DMS 273 (cell line): ENCODE measurements at regions not wholly inside any gene's neighbourhood (a gene's known extent, or its start where the extent isn't known, plus 50 kb on each side); places are given as distances from the start of the nearest gene placed in this dataset.

Source experiments
- DNase-seq: peaks from one replicate; lab custom pipeline; 2025; ENCODE audit not compliant: unreplicated experiment; lab: John Stamatoyannopoulos, UW

- DNase-seq = no peak
Measured at GRCh38 chr20:11833825-11834224, 83.9 kb upstream of the BTBD3 start.

DNA sequence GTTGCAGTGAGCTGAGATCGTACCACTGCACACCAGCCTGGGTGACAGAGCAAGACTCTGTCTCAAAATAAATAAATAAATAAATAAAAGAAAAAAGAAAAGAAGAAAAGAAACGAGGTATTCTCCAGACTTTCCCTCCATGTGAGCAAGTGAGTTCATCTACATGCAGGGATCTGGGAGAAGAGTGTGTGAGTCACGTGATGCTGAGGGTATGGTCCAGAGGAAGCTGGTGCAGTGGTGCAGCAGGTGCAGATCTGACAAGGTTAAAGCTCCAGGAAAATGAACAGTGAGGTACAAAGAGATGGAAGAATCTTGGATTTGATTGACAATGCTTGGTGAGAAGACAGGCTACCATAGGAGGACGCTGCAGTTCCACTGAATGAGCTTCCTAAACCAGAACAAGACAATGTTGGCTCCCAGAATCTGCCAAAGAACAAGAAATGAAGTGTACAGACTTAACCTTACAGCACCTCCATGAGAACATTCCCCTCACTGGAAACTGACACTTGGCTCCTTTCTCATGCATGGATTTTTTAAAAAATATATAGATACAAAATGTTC, 79.5 kb upstream of the BTBD3 start:
- peak; percentile 21 for DNase-seq

DNA sequence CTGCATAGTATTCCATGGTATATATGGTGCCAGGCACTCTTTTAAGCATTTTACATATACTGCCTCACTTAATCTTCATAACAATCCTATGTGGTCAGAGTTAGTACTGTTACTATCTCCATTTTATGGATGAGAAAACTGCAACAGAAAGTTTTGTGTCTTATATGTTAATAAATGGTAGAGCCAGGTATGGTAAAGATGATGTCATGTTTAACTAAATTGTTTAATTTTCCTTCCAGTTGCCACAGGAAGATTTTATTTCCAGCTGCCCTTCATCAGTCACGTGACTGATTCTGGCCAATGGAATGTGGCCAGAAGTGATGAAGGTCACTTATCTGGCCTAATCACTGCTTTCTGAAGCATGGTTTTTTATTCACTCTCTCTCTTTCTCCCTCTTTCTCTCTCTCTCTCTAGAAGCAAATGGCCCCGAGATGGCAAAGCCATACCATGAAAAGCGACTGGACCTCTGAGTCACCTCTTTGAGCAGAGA, 75.7 kb upstream of the BTBD3 start:
- DNase-seq = no peak

- DNase-seq = no peak
Measured at GRCh38 chr20:11843289-11843688, 74.4 kb upstream of the BTBD3 start.

DNA sequence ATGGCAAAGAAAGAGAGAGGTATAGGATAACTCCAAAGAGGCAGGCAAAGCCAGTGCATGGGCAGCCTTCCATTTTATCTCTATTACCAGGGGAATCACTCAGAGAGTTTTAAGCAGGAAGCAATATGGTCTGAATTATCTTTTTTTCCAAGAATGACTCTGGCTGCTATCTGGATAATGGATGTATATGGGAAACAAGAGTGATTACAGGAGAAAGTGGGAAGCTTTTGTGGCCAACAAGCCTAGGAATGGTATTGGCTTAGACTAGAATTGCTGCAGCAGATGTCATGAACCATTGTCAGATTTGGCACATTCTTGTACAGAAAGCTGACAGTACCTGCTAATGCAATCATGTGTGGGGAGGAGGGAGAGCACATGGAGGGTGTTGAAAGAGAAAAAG, 73.0 kb upstream of the BTBD3 start:
- DNase-seq = no peak

DNA sequence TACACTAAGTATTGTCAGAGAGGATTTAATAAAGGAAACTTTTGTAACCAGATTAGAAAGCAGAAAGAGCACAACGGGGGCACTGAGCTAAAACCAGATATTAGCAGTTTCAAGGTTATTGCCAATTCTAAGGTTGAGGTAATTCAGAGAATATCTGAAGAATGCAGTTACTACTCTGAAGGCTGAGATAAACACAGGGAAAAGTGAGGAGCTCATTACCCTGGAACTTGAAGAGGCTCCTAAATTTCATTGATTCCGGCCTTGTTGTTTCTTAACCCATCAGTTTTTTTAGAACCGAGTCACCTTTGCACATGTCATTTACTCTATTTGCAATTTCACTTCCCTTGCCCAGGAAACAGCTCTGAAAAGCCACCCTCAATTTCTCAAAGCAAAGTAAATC, 72.4 kb upstream of the BTBD3 start:
- no peak for DNase-seq

DNA sequence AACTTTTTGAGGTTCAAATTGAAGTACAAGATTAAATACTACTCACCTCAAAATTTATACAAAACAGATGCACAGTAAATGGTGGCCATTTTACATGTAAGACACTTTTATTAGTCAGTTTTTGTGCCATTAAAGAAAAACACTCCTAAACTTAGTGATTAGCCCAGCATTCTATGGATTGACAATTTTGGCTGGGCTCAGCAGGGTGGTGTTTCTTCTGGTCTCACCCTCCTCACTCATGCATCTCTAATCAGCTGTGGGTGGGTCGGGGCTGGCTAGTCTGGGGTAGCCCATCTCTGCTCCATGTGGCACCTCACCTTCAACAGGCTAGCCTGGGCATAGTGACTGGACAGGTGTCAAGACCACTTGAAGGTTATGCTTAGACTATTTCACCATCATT, 71.6 kb upstream of the BTBD3 start:
- DNase-seq = no peak

GRCh38 chr20:11847827-11848226, 69.9 kb upstream of the BTBD3 start:
- DNase-seq = no peak

DNA sequence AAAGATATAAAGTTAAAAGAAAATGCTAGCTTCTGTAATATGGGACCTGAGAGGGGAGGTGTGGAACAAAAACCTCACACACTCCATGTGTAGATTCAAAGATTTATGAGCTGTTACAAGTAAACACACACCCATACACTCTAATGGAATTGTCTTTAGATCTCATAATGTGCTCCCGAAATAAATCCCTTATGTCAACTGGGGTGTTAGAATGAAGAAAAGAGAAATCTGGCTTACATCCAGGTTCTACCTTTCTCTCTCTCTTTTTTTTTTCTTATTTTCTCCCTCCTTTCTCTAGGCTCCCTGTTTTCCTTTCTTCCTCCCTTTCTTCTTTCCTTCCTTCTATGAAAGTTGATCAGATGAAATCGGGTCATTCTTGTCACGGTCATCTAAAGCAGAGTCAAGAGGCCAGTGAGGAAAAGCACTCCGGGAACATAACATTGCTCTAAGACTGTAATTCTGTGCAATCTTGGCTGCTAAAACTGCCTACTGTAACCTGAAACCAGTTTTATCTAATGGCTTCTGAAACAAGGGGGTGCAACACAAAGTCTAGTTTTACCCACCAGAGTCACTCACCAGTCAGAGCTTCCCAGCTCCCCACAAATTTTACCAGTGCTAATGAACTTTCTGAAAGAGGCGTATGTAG, 68.3 kb upstream of the BTBD3 start:
- DNase-seq = peak; percentile 45

DNA sequence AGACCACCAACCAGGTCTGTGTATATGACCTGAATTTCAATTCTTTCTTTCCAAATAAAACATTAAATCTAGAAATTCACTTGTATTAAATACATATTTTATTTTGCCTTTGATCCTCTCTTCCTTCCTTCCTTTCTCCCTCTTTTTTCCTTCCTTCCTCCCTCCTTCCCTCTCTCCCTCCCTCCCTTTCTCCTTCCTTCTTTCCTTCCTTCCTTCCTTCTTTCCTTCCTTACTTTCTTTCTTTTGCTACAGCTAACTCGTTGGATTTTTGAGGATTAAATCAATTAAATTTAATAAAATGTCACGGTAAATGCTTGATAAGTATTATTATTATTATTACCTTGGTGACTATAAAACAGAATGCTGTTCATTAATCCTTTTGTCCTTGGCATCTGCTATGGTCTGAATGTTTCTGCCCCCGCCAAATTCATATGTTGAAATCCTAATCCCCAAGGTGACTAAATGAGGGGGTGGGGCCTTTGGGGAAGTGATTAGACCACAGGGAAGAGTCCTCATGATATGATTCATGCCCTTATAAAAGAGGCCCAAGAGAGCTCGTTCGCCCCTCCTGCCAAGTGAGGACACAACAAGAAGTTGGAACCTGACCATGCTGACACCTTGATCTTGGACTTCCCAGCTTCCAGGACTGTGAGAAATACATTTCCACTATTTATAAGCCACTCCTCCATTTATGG, 67.6 kb upstream of the BTBD3 start:
- peak; percentile 52 for DNase-seq

DNA sequence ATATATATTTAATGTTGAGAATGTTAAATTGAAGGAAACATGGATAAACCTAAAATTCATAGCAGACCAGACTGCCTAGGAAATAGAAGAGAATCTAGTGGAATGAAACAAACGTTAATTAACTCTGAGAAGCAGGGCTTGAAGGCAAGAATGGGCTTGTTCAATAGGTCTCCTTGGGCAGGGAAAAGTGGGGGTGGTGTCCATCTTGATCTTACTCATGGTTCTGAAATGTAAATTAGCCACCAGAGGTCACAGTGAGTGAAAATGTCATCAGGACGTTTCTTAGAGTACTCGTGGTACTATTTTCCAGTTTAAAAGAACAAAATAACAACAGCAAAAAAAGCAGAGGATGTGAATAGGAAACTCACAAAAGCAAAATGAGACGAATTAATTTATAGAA, 66.8 kb upstream of the BTBD3 start:
- DNase-seq = peak; percentile 35

DNA sequence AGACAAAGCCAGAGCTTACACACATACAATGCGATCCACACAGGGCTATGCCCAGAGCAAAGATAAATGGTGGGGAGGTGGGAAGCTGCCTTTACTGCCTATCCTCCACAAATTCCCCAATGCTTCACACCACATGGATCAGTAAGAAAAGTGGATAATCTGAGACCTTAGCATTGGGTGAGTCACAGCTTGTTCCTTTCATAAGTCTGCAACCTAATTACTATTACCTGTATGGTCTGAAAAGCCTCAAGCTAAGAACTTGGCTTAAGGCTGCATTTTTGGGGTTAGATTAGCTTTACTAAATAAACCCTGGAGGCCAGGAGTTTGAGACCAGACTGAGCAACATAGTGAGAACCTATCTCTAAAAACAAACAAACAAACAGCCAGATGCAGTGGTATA, 66.0 kb upstream of the BTBD3 start:
- DNase-seq = no peak

DNA sequence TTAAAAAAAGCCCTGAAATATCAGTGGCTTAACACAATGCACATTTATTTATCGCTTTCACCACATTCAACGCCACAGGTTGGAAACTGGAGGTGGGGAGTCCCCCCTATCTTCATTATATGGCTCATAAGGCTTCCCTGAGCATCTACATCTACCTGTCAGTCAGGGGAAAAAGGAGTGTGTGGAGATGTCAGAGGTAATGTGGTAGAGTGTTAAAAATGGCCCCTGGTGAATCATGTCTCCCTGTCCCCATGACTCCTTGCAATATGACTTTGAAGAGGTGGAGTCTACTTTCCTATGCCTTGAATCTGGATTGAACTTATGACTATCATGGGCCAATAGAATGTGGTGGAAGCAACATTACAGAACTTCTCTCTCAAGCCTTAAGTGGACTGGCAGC, 65.5 kb upstream of the BTBD3 start:
- no peak for DNase-seq

DNA sequence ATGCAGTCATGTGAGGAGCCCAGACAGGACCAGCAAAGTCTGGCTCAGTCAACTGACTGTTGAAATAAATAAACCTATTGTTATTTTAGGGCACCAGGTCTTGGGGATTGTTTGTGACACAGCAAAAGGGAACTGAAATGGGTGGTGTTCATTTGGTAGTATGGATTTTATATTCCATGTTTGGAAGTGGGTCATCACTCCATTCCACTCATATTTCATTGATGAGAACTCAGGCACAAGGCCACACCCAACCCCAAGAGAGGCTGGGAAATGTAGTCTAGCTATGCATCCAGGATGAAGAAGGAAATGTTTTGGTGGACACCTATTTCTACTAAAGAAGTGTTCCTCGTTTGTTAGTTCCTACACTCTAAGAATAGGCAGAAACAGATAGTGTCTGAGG, 64.9 kb upstream of the BTBD3 start:
- no peak for DNase-seq

GRCh38 chr20:11853359-11853758, 64.3 kb upstream of the BTBD3 start:
- DNase-seq = no peak

GRCh38 chr20:11861479-11861878, 56.2 kb upstream of the BTBD3 start:
- DNase-seq = no peak

- DNase-seq = no peak
Measured at GRCh38 chr20:11867291-11867919, 50.3 kb upstream of the BTBD3 start.
